ENCODE measurements at regions not wholly inside any gene's neighbourhood (a gene's known extent, or its start where the extent isn't known, plus 50 kb on each side); places are given as distances from the start of the nearest gene placed in this dataset.

DNA sequence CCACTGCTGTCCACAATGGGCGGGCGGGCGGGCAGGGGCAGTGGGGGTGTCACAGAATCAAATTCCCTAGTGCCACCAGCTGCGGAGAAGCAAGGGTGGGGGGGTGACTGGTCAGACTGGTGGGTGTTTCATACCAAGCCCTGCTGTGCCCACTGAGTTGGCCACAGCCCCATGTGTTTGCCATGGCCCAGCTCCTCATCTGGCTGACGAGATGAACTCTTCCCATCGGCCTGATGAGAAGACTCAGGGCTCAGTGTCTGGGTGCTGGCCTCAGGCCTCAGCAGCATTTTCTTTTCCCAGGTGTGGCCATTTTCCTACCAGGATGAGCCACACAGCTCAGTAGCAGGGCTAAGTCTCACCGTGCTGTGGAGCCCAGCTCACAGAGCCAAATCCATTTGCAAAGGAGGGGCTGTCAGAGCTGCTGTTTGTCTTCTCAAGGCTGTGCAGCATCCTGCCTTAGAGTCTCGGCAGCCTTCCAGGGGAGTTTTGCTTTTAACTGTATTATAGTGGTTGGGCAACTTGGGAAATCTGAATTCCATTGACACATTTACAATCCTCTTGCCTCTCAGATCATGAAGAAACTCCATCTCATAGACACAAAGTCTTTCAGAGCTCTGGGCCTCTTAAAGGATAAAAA, 176.8 kb downstream of the ABHD5 start:
- DNase-seq = no peak

DNA sequence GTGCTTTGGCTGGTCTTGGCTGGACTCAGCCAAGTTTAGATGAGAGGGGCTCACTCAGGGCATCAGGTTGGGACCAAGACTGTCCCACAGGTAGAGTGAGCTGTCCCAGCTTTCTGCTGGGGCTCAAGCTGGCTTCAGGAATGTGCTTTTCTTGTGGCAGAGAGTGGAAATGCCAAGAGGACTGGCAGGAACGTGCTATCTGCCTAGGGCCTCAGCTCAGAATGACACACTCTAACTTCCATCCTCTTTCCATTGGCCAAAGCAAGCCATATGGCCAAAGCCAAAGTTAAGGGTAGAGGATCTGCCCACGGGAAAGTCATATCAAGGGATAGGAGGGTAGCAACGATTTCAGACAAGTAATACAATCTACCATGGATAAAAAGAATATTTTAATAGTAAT, 178.8 kb downstream of the ABHD5 start:
- no peak for DNase-seq

DNA sequence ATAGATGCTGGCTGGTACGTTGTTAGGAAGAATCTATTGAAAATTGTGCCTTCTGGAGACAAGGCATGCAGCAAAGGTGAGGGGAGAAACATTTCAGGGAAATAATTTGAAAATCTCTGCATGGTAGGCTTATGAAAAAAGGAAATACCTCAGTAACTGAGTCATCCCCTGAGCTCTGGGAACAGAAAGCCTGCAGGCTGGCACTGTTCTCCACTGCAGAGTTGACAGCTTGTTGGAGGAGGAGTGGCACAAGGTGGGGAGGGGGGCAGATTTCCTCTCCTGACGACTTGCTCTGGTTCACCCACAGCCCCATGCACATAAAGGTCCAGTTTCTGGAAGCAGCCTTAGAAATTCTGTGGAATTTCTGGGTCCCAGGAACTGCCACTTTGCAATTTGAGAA, 179.4 kb downstream of the ABHD5 start:
- no peak for DNase-seq

DNA sequence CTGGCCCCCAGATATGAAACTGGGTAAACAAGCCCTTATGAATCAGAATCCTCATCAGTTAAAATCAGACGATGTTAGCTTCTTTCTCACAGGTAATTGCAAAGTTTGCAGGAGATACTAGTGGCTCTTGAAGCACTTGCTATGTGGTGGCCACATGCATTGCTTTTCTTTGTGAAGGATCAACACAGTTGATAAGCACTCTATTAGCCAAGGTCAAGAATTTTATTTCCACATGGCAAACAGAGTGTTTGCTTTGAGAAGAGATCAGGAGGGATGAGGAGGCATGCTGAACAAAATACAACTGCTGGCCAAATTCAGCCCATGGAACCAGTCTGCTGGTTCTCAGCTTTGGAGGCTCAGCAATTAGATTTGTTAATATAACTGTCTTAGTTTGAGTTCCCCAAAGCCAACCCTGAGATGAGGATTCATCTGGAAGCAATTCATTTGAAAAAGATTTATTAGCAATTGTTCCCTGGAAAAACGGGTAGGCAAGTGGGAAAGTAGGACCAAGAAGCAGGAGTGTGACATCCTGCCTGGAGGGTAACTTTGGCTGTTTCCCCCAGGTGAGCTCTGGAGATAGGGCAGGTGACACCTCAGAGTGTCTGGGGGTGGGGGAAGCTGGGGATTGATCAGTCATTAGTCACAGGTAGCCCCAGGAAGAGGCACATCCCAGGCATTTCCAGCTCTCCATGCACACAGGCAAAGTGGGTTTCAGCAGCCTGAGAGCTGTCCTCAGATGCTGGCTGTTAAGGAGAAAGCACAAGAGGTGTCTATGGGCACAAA, 180.3 kb downstream of the ABHD5 start:
- DNase-seq = no peak

DNA sequence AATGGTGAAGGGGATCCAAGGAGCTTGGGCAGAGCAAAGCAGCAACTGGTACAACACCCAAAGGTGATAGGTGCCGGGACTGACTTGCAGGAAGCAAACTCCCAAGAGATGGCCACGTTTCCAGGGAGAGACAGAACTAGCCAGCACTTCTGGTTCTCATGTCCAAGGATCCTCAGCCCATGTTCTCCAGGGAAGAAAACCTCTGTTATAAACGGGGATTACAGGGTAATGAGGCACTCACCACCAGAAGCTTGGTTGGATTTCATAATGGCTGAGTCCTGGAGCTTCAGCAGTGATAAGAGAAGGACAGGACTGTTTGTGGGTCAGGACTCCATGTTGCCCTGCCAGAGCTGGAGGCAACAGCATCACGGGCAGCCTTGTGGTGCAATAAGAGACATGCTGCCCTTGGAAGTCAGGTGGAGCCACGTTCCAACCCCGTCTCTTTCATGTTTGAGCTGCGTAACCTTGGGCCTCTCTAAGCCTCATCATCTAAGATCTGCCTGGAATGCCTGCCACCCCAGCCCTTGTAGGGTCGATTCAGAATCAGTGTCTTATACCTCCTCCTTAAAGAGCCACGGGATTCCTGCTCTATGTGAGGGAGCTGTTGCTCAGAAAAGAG, 181.0 kb downstream of the ABHD5 start:
- DNase-seq = no peak

DNA sequence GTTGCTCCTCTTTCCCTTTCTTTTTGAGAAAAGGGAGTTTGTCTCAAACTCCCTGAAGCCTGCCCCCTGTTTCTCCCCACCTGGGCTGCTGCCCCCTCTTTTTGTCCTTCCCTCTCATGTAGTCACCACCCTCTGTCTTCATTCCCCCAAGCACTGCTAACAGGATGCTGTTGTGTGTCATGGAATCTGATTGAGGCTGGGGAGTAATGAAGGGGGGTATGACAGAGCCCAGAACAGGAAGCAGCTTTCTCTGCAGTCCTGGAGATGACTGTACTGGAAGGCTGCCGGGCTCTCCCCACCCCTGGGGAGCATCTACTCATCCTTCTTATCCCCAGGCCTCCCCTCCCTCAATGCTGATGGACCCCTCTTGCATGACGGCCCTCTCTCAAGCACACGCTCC, 181.6 kb downstream of the ABHD5 start:
- no peak for DNase-seq

DNA sequence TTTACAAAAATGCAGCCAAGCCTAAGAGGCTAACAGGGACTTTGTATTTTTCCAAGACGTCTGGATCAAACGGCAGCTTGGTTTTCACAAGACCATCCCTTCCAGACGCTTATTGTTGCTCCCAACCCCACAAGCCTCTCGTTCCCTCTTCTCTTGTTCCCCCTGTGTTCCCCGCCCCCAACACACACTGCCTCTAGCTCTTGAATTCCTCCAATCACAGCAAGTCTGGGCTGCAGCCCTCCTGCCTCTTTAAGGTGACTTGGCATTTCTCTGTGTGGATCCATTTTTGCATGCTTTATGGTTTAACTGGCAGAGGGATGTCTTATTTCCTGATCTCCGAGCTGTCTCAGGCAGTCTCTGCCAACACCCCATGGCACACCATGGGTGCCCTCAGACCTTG, 182.2 kb downstream of the ABHD5 start:
- no peak for DNase-seq

DNA sequence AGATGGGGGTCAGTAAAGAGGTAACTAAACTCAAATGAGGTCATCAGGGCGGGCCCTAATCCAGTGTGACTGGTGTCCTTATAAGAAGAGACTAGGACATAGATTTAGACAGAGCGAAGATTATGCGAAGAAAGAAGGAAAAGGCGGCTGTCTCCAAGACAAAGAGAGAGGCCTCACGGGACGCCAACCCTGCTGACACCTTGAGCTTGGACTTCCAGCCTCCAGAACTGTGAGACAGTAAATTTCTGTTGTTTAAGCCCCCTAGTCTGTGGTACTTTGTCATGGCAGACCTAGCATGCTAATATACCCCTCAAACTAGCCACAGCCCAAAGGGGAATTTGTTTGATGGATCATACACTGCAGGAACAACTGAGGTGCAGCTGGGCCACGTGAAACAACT, 183.0 kb downstream of the ABHD5 start:
- no peak for DNase-seq

DNA sequence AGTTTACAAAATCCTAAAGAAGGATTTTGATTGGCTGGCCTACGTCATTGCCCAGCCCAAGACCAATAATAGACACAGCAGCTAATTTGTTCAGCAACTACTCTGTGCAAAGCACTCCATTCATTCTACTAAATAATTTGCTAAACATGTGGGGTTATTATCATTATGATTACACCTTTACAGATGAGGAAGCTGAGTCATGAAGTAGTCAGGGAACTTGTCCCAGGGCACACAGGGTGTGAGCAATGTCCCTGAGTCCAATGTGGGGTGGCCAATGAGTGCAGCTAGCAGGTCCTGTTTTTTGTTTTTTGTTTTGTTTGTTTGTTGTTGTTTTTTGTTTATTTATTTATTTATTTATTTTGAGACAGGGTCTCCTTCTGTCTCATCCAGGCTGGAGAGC, 183.6 kb downstream of the ABHD5 start:
- no peak for DNase-seq

DNA sequence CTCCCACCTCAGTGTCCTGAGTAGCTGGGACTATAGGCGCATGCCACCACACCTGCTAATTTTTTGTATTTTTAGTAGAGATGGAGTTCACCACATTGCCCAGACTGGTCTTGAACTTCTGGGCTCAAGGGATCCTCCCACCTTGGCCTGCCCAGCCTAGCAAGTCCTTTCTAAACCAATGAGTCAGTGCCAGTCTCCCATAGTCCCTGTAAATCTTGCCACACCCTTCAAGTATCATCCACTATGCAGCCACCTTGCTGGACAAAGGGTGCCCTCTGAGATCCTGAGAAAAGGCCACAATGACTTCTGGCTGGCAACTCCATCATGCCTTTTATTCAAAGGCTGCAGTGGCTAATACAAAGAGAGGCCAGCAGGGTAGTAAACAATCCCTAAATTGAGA, 184.0 kb downstream of the ABHD5 start:
- DNase-seq = no peak

DNA sequence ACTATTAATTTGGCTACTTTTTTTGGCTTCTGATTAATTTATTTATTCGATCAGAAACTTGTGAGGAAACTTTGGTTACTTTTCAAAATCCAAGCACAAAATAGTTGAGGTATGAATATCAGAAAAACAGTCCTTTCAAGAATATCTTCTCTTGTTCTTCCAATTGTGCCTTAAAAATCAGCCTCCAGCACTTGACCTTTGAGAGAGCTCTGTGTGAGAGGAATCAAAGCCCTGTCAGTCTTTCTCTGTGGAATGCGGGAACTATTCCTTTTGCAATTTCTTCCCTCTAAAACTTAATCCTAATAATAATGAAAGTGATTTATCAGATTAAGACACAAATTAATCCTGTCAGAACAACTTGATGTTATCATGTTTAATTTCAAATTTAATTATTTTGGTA, 185.9 kb downstream of the ABHD5 start:
- DNase-seq = no peak

DNA sequence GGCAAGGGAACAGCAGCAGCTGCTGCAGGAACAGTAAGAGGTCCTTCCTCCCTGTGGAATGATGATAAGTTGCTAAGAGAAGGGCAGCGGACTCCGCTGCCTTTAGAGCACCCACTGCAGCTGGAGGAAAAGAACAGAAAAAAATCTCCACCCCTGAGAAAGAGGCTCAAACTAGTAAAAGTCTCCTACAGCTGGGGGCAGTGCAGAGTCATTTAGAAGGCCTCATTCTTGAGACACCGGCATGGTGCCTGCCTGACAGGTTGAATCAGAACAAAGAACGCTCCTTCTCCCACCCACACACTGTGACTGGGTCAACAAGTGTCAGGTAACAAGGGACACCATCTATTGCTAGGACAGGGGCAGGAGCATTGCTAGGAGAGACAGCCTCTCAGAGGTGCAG, 188.4 kb downstream of the ABHD5 start:
- peak; percentile 31 for DNase-seq

DNA sequence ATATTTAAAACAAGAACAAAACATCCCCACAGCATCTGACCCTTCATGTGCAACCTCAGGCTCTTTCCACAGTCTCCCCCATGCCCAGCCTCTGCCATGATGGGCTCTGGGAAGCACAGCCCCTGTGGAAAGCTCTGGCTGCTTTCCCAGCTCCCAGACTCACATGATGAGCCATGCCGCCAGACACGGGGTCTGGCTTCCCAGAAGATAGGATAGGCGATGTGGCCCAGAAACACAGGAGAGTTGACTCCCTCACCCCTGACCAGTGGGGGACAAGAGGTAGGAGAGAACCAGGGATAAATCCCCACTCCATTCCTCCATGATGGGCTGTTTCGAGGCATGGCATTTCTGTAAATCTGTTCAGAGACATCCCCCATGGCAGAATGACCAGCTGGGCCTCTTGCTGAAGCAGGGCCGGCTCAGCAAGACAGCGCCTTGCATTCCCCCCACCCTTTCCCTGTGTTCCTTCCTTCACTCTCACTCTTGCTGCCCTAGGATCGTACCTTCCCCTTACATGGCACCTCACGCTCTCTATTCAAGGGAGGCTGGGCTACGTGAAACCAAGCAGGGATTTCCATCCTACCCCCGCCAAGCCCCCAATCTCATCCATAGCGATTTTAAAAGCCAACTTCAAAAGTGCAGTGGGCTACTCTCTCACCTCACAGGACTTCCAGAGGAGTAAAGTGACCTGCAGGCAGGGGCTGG, 192.4 kb downstream of the ABHD5 start:
- DNase-seq = no peak

DNA sequence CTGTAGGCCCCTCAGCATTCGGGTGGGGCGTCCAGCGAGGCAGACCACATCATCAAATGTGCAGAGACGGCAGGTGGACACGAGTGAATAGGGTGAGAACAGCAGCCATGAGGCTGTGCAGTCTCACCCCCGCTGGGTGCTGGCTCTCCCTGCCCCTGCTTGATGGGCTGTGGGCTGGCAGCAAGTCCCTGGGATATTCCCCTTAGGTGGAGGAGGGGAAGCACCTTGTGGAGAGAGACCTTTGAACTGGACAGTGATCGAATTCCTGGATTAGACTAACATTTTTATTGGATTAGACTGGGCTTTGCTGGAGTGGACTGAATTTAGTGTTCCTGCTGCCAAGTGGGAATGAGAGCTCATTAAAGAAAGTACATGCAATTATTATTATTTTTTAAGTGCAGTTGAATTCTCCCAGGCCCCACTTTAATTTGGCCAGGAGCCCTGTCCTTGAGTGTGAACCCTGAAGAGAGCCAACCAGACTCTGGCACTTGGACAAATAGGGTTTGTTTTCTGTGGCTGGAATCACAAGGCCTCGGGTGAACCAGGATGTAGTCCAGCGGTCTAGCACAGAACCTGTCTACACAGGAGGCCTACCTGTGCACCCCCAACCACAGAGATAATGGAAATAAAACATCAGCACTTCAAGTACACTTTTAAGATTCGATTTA, 193.1 kb downstream of the ABHD5 start:
- DNase-seq = no peak

DNA sequence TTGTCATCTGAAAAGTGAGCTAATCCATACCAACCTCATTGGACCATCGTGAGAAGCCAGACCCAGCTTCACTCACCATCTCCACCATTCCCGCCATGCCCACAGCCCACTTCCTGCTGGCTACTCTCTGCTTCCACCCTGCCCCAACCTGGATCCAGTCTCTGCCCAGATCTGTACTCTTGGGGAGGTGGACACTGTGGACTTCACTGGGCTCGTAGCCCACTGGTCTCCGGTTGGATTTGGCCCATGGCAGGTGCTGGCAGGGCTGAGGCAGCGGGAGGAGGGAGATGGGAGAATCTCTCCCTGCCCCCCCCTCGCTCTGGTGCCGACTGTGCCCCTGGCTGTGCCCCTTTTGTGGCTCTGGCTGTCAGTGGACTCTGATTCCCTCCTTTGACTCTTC, 193.8 kb downstream of the ABHD5 start:
- DNase-seq = no peak

DNA sequence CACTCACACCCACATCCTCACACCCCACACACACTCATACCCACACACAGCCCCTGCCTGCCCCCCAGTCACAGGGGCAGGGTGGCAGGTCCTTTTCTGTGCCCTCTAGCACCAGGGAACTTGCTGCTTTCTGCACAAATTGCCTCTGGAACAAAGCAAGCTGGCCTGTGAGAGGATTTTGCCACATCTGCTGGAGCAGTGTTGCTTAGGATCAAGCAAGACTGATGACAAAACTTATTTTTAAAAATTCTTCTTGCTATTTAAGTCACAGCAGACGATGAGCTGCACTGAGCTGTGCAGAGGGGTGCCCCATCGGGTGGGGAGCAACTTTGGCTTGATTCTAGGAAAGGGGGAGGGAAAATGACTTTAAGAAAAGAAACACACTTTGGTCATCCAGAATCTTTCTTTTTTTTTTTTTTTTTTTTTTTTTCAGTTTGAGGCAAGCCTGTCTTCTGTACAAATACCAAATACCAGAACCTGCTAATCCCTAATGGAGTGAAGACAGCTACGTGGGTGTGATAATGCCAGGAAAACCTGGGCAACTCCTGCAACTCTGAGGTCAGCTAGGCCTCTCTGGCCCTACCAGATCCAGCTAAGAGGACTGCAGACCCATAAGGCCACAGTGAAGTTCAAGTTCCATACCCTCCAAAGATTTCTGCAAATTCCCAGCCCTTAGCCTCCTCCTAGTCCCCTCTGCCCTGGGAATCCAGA, 195.3 kb downstream of the ABHD5 start:
- no peak for DNase-seq

DNA sequence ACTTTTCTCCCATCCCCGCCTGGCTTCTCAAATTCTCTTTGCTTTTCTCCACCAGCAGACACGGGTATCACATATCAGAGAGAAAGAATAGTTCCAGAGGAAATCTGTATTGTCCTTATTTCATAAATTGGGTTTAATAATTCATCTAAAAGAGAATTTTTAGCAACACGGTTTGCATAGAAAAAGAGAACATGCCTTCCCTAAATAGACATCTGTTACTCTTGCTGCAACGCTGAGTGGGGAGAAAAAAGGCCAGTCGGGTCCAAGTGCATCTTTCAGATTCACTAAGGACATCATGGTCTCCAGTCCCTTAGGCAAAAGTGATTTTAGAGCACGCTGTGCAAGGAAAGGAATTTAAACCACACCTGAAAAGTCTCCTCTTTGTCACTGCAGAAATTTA, 201.3 kb downstream of the ABHD5 start:
- DNase-seq = no peak

DNA sequence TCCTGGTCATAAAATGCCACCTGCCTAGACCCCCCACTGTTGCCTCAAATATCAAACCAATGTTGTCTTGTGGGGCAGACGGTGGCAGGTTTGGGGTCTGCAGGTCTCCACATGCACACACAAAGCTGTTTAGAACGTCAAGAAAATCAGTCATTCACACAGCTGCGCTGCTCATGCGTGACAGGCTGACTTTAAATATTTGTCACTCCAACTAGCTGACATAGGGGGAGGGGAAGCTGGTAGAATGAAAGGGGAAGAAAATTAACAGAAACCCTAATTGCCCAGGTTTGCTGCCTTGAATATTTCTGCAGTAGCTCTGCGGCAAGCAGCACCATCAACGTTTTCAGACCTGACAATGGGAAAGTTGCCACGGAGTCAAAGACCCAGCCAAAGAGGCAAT, 201.8 kb downstream of the ABHD5 start:
- DNase-seq = peak; percentile 16

DNA sequence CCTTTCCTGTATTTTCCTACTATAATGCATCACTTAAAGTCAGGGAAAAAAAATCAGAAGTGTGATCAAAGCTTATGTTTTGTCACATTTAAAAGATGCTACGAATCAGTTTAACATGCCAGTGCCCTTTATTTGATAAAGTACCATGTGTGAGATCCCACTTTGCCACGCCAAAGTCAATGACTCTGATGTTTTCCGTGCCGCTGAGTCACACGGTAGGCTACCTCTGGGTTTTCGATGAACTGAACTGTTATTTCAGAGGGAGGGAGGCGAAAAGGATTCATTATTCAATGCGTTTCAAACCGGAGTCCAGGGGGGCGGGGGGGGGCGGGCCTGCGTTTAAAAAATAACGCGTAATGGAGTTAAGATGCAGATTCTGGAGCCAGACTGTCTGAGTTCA, 203.0 kb downstream of the ABHD5 start:
- no peak for DNase-seq

DNA sequence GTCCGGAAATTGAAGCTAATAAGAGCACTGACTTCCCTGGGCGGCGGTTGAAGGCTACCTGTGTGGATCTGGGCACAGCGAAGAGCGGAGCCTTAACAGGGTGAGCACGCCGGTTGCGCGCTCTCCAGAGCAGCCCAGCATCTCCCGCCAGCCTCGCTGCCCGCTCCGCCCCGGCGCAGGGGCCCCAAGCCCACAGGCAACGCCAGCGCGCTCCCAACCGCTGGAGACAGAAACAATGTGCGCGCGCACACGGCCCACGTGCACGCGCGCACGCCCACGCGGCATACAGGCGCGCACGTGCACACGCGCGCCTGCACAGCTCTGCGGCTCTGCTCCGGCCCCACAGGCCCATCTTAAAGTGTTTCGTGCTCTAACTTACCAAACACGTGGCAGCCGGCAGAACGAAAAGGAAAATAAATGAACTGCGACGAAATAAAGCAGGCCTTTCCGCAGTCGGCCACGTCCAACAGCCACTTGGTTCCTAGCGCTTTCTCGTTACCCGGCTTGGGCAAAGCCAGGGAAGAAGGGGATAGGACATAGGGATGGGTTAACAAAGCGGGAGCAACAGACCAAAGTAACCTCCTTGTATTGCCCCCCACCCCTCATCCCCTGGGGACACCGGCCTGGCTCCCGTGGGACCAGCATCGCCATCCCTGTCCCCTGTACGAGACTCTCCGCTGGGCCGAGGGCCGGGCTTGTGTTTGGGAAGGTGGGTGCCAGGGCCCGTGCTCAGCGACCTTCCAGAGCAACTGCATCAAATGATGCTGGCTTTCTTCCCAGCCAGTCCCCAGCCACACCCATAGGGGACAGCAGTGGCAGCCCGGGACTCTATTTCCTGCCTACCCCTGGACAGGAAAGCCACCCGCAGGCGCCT, 203.7 kb downstream of the ABHD5 start:
- DNase-seq = peak; percentile 3

DNA sequence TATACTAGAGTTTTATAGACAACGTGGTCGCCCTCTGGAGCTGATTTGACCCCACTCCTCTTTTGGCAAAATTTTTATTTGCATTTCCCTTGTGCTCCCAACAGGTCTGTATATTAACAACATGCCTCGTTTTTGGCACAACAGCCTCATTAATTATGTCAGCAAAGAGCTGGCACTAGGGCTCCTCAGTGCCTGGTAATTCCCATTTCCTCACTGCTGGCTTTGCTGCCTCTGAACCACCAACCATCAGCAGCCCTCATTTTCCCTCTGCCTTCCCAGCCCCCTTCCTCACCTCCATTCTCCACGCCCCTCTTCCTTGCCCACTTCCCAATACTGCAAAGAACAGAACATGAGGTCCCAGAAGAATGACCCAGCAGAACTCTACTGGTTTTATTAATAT, 204.8 kb downstream of the ABHD5 start:
- DNase-seq = peak; percentile 57

DNA sequence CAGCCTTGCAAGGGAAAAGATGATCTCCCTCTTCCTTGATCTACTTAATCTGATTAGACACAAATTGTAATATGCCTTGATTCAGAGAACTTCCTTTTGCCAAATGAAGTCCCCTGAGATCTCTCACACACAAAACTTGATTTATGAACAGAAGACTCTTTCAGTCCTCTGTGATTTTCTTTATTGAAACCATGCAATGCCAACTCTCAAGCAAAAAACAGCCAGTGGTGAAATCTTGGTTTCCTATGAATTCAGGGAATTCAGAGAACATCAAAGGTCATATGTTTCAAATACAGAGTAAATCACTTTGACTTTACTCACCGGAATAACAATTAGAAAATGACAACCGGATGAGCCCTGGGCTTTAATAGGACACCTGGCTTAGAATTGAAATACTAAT, 211.7 kb downstream of the ABHD5 start:
- DNase-seq = no peak
